PFSK-1 (cell line): ENCODE measurements at regions not wholly inside any gene's neighbourhood (a gene's known extent, or its start where the extent isn't known, plus 50 kb on each side); places are given as distances from the start of the nearest gene placed in this dataset.

ENCODE experiments used
- FOXP2 ChIP-seq: optimal IDR thresholded peaks from 2 replicates; pipeline ENCODE3; 2011; ENCODE audit warnings: borderline replicate concordance, control low read depth, inconsistent platforms; ENCODE audit not compliant: insufficient read depth; ENCODE audit errors: extremely low read length, extremely low read depth
- POLR2AphosphoS5 ChIP-seq: IDR thresholded peaks from 2 replicates; pipeline ENCODE4 v1.6.1; 2012; ENCODE audit warnings: low read depth, mild to moderate bottlenecking, control low read depth, low read length, moderate library complexity
- REST ChIP-seq, 2 experiments: IDR thresholded peaks; 2 replicates each; pipeline versions ENCODE4 v1.6.1 to v1.8.0; 2011 to 2012; ENCODE audit warnings: low read depth in 2 of 2, low read length in 2 of 2, control low read depth in 1 of 2, inconsistent platforms in 1 of 2, mild to moderate bottlenecking in 1 of 2, moderate library complexity in 1 of 2; ENCODE audit not compliant: insufficient read depth in 1 of 2
- SIN3A ChIP-seq: IDR thresholded peaks from 2 replicates; pipeline ENCODE4 v1.6.1; 2012; ENCODE audit warnings: mild to moderate bottlenecking, low read length, moderate library complexity, borderline replicate concordance; ENCODE audit not compliant: insufficient read depth
- TAF1 ChIP-seq: IDR thresholded peaks from 2 replicates; pipeline ENCODE4 v1.6.1; 2012; ENCODE audit warnings: low read length, control low read depth, borderline replicate concordance; ENCODE audit not compliant: insufficient read depth

GRCh38 chr3:72383230-72383629 is 465.0 kb downstream of the SHQ1 start:
- TF ChIP-seq SIN3A (no peak), REST (IDR thresholded peaks at IDR 0.05; ENCODE audit: insufficient read depth in 1 of 2, low read depth in 2 of 2, low read length in 2 of 2) (no peak), TAF1 (no peak), POLR2AphosphoS5 (no peak), FOXP2 (no peak)

GRCh38 chr3:72382460-72382859 is 465.8 kb downstream of the SHQ1 start:
- TF ChIP-seq SIN3A: no peak
- no peak for TF ChIP-seq TAF1
- TF ChIP-seq REST (IDR thresholded peaks at IDR 0.05; ENCODE audit: insufficient read depth in 1 of 2, low read depth in 2 of 2, low read length in 2 of 2): no peak
- no peak for TF ChIP-seq POLR2AphosphoS5
- no peak for TF ChIP-seq FOXP2

GRCh38 chr3:72381584-72381983 is 466.7 kb downstream of the SHQ1 start:
- TF ChIP-seq SIN3A: no peak
- TF ChIP-seq TAF1: no peak
- TF ChIP-seq FOXP2: no peak
- TF ChIP-seq REST (IDR thresholded peaks at IDR 0.05; ENCODE audit: insufficient read depth in 1 of 2, low read depth in 2 of 2, low read length in 2 of 2): no peak
- TF ChIP-seq POLR2AphosphoS5: no peak

- TF ChIP-seq REST (IDR thresholded peaks at IDR 0.05; ENCODE audit: insufficient read depth in 1 of 2, low read depth in 2 of 2, low read length in 2 of 2) (no peak), SIN3A (no peak), FOXP2 (no peak), TAF1 (no peak), POLR2AphosphoS5 (no peak)
Observed at GRCh38 chr3:72380711-72381493, 467.3 kb downstream of the SHQ1 start.

GRCh38 chr3:72380193-72380592 is 468.1 kb downstream of the SHQ1 start:
- TF ChIP-seq POLR2AphosphoS5 (no peak), SIN3A (no peak), TAF1 (no peak), REST (IDR thresholded peaks at IDR 0.05; ENCODE audit: insufficient read depth in 1 of 2, low read depth in 2 of 2, low read length in 2 of 2) (no peak), FOXP2 (no peak)
